Activated naive CD8-positive, alpha-beta T cell treated with anti-CD3 and anti-CD28 coated beads, Interleukin-2, amount 10 ng/mL, durations not matched to agents 7 days and 5 days (primary cell): ENCODE measurements at regions not wholly inside any gene's neighbourhood (a gene's known extent, or its start where the extent isn't known, plus 50 kb on each side); places are given as distances from the start of the nearest gene placed in this dataset.
"Not testable (repeated sequence)": the region's sequence is repeated elsewhere in the genome, so short reads cannot be mapped to it uniquely, and the experiment has no call there.

Experiments
- ATAC-seq: fragments of 150-1000 bp; cut with Tn5 transposase; one replicate; pipeline ENCODE4 v1.10.0; 2021; ENCODE audit warnings: low read depth, moderate library complexity
- POLR2A ChIA-PET: fragments of 350-600 bp; sonication (Branson Sonifier 250); formaldehyde crosslinking; loops from one replicate; lab custom pipeline; 2021; ENCODE audit warnings: antibody characterized with exemption; lab: Charles Lee
- DNase-seq: peaks from one replicate; pipeline ENCODE4 v3.0.0; 2021
- H3K27ac Mint-ChIP-seq: one replicate; pipeline ENCODE4 v1.8.0; 2022; ENCODE audit warnings: mild to moderate bottlenecking, mixed read lengths
- H3K27me3 Mint-ChIP-seq: one replicate; pipeline ENCODE4 v1.8.0; 2022; ENCODE audit warnings: mild to moderate bottlenecking, moderate library complexity, mixed read lengths
- H3K36me3 Mint-ChIP-seq: one replicate; pipeline ENCODE4 v1.8.0; 2021; ENCODE audit warnings: mild to moderate bottlenecking, mixed read lengths
- H3K4me1 Mint-ChIP-seq: one replicate; pipeline ENCODE4 v1.8.0; 2021; ENCODE audit warnings: mixed read lengths
- H3K4me3 Mint-ChIP-seq: one replicate; pipeline ENCODE4 v1.8.0; 2022; ENCODE audit warnings: mild to moderate bottlenecking, moderate library complexity, mixed read lengths
- H3K9me3 Mint-ChIP-seq: one replicate; pipeline ENCODE4 v1.8.0; 2021; ENCODE audit warnings: mixed read lengths

- ATAC-seq (no peak), DNase-seq (no peak)
- POLR2A ChIA-PET: no interaction called here
- peaks cover 17% of the 10 kb centered on the region for H3K9me3 Mint-ChIP-seq
- peaks cover 13% of the 10 kb centered on the region for H3K36me3 Mint-ChIP-seq
- no peaks in the 10 kb centered on the region for H3K4me1 Mint-ChIP-seq
- H3K4me3 Mint-ChIP-seq: no peak overlapping the region
- H3K27me3 Mint-ChIP-seq: peaks cover 2% of the 10 kb centered on the region
- H3K27ac Mint-ChIP-seq: no peak overlapping the region
Measured at GRCh38 chr15:69700380-69700779, 247.8 kb downstream of the RPLP1 start.

GRCh38 chr15:69701198-69701597 lies 248.6 kb downstream of the RPLP1 start:
- ATAC-seq: no peak
- H3K27ac Mint-ChIP-seq: no peak overlapping the region
- peaks cover 2% of the 10 kb centered on the region for H3K27me3 Mint-ChIP-seq
- H3K9me3 Mint-ChIP-seq: peaks cover 21% of the 10 kb centered on the region
- H3K36me3 Mint-ChIP-seq: peaks cover 16% of the 10 kb centered on the region
- H3K4me1 Mint-ChIP-seq: no peaks in the 10 kb centered on the region
- POLR2A ChIA-PET: no interaction called here
- DNase-seq: no peak
- no peak overlapping the region for H3K4me3 Mint-ChIP-seq

GRCh38 chr15:69703532-69704187 lies 251.0 kb downstream of the RPLP1 start:
- Mint-ChIP-seq H3K27me3 (no peaks in the 10 kb centered on the region), H3K27ac (no peak overlapping the region), H3K4me1 (no peaks in the 10 kb centered on the region), H3K36me3 (peaks cover 29% of the 10 kb centered on the region), H3K9me3 (peaks cover 28% of the 10 kb centered on the region), H3K4me3 (no peak overlapping the region)
- ATAC-seq (no peak), DNase-seq (no peak)
- POLR2A ChIA-PET: no interaction called here

- no peak for ATAC-seq
- Mint-ChIP-seq H3K4me3 (no peak overlapping the region), H3K27ac (no peak overlapping the region), H3K9me3 (peaks cover 27% of the 10 kb centered on the region), H3K4me1 (no peaks in the 10 kb centered on the region), H3K27me3 (no peaks in the 10 kb centered on the region), H3K36me3 (peaks cover 31% of the 10 kb centered on the region)
- POLR2A ChIA-PET: no interaction called here
- DNase-seq: no peak
Measured at GRCh38 chr15:69704229-69704628, 251.6 kb downstream of the RPLP1 start.

- H3K36me3 Mint-ChIP-seq: peaks cover 34% of the 10 kb centered on the region
- POLR2A ChIA-PET: no interaction called here
- H3K9me3 Mint-ChIP-seq: peaks cover 29% of the 10 kb centered on the region
- H3K4me3 Mint-ChIP-seq: no peak overlapping the region
- H3K27ac Mint-ChIP-seq: no peak overlapping the region
- DNase-seq (no peak), ATAC-seq (no peak)
- no peaks in the 10 kb centered on the region for H3K27me3 Mint-ChIP-seq
- H3K4me1 Mint-ChIP-seq: no peaks in the 10 kb centered on the region
Measured at GRCh38 chr15:69704700-69705099, 252.1 kb downstream of the RPLP1 start.

- H3K4me3 Mint-ChIP-seq: no peak overlapping the region
Measured at GRCh38 chr15:69706353-69707097, 253.9 kb downstream of the RPLP1 start.

GRCh38 chr15:69707241-69707640 lies 254.6 kb downstream of the RPLP1 start:
- H3K27ac Mint-ChIP-seq, POLR2A ChIA-PET, H3K4me1 Mint-ChIP-seq, DNase-seq, H3K4me3 Mint-ChIP-seq, ATAC-seq, H3K27me3 Mint-ChIP-seq: not testable (repeated sequence)
- peaks cover 27% of the 10 kb centered on the region for H3K9me3 Mint-ChIP-seq
- peaks cover 34% of the 10 kb centered on the region for H3K36me3 Mint-ChIP-seq

More at GRCh38 chr15:69706353-69707097, 253.9 kb downstream of the RPLP1 start:
- H3K36me3 Mint-ChIP-seq: peaks cover 37% of the 10 kb centered on the region
- no peaks in the 10 kb centered on the region for H3K27me3 Mint-ChIP-seq
- POLR2A ChIA-PET: no interaction called here
- H3K27ac Mint-ChIP-seq: no peak overlapping the region
- DNase-seq: no peak
- peaks cover 29% of the 10 kb centered on the region for H3K9me3 Mint-ChIP-seq
- ATAC-seq: no peak
- no peaks in the 10 kb centered on the region for H3K4me1 Mint-ChIP-seq

GRCh38 chr15:69708436-69709122 lies 256.0 kb downstream of the RPLP1 start:
- peaks cover 22% of the 10 kb centered on the region for H3K9me3 Mint-ChIP-seq
- H3K27ac Mint-ChIP-seq, DNase-seq, ATAC-seq, H3K4me3 Mint-ChIP-seq, H3K27me3 Mint-ChIP-seq, POLR2A ChIA-PET: not testable (repeated sequence)
- H3K36me3 Mint-ChIP-seq: peaks cover 34% of the 10 kb centered on the region
- peaks cover 13% of the 10 kb centered on the region for H3K4me1 Mint-ChIP-seq

GRCh38 chr15:69712991-69713390 lies 260.4 kb downstream of the RPLP1 start:
- Mint-ChIP-seq H3K9me3 (peaks cover 11% of the 10 kb centered on the region), H3K27me3 (no peaks in the 10 kb centered on the region), H3K4me3 (no peak overlapping the region), H3K27ac (peak overlapping the region; percentile 89), H3K4me1 (peaks cover 48% of the 10 kb centered on the region), H3K36me3 (peaks cover 21% of the 10 kb centered on the region)
- DNase-seq (no peak), ATAC-seq (peak; percentile 21)
- POLR2A ChIA-PET: interaction anchor here (1.3 to 2.7 kb wide), 3 partner anchors 33 to 44 kb away, joined by 3 to 13 read pairs (median 12); no protein-coding TSS in a partner anchor

- H3K27me3 Mint-ChIP-seq: no peaks in the 10 kb centered on the region
- peak overlapping the region; percentile 69 for H3K4me3 Mint-ChIP-seq
- peak overlapping the region; percentile 89 for H3K27ac Mint-ChIP-seq
- POLR2A ChIA-PET: interaction anchor here (0.6 to 2.7 kb wide), 8 partner anchors 10 to 383 kb away, joined by 3 to 13 read pairs (median 5); partner anchors contain the start of gene TLE3
- peaks cover 7% of the 10 kb centered on the region for H3K9me3 Mint-ChIP-seq
- peak; percentile 62 for DNase-seq
- H3K4me1 Mint-ChIP-seq: peaks cover 55% of the 10 kb centered on the region
- peaks cover 14% of the 10 kb centered on the region for H3K36me3 Mint-ChIP-seq
- ATAC-seq: peak; percentile 92
Measured at GRCh38 chr15:69713726-69714559, 261.3 kb downstream of the RPLP1 start.

- Mint-ChIP-seq H3K4me3 (no peak overlapping the region), H3K27me3 (no peaks in the 10 kb centered on the region)
Measured at GRCh38 chr15:69715210-69715609, 262.6 kb downstream of the RPLP1 start.

GRCh38 chr15:69718436-69718835 lies 265.8 kb downstream of the RPLP1 start:
- Mint-ChIP-seq H3K4me3 (no peak overlapping the region), H3K9me3 (no peaks in the 10 kb centered on the region), H3K27ac (no peak overlapping the region), H3K4me1 (peaks cover 84% of the 10 kb centered on the region), H3K36me3 (peaks cover 5% of the 10 kb centered on the region), H3K27me3 (no peaks in the 10 kb centered on the region)
- POLR2A ChIA-PET: interaction anchor here (1.1 to 2.3 kb wide), 2 partner anchors 40 to 44 kb away, joined by 4 to 8 read pairs; no protein-coding TSS in a partner anchor
- ATAC-seq (no peak), DNase-seq (no peak)

More at GRCh38 chr15:69715210-69715609, 262.6 kb downstream of the RPLP1 start:
- peaks cover 10% of the 10 kb centered on the region for H3K36me3 Mint-ChIP-seq
- POLR2A ChIA-PET: interaction anchor here (0.5 to 1.7 kb wide), 2 partner anchors 9 to 32 kb away, joined by 3 to 7 read pairs; no protein-coding TSS in a partner anchor
- no peak for ATAC-seq
- H3K4me1 Mint-ChIP-seq: peaks cover 67% of the 10 kb centered on the region
- H3K9me3 Mint-ChIP-seq: peaks cover 5% of the 10 kb centered on the region
- no peak for DNase-seq
- H3K27ac Mint-ChIP-seq: peak overlapping the region; percentile 89
